GM12878 (cell line): ENCODE measurements at regions not wholly inside any gene's neighbourhood (a gene's known extent, or its start where the extent isn't known, plus 50 kb on each side); places are given as distances from the start of the nearest gene placed in this dataset.

Experiments
- ATAC-seq: fragments of 200-7000 bp; cut with Tn5 transposase; 3 replicates; pipeline ENCODE4 v1.9.1; 2020; ENCODE audit warnings: mild to moderate bottlenecking, moderate library complexity
- BruUV-seq: library from RNA; stranded (reverse); fragments of 400-500 nt; replicated peaks from 2 replicates; lab custom pipeline; 2021; lab: Mats Ljungman, UMichigan
- CTCF ChIA-PET: fragments of 300-600 bp; sonication (Branson Sonifier 250); formaldehyde crosslinking; extraction: SDS; loops from one replicate; lab custom pipeline; 2021; ENCODE audit warnings: inconsistent platforms; lab: Yijun Ruan, JAX
- POLR2A ChIA-PET: fragments of 350-600 bp; formaldehyde crosslinking; extraction: SDS; loops from one replicate; lab custom pipeline; 2021; ENCODE audit warnings: inconsistent platforms; lab: Charles Lee
- RAD21 ChIA-PET: fragments of 300-600 bp; sonication (Branson Sonifier 250); formaldehyde crosslinking; loops from one replicate; lab custom pipeline; 2023; ENCODE audit warnings: antibody characterized with exemption; ENCODE audit not compliant: unreplicated experiment; lab: Charles Lee
- SMC1A ChIA-PET: fragments of 300-600 bp; sonication (Branson Sonifier 250); formaldehyde crosslinking; loops from one replicate; lab custom pipeline; 2023; ENCODE audit not compliant: unreplicated experiment, uncharacterized antibody; lab: Charles Lee
- DNase-seq: peaks from one replicate; pipeline ENCODE4 v3.0.0-alpha.2; 2011; ENCODE audit warnings: low read depth, low spot score
- FAIRE-seq: peaks from 3 replicates; lab custom pipeline; 2011; peaks lifted over from hg19 to GRCh38; lab: Jason Lieb, UNC
- H2AFZ ChIP-seq: 2 replicates; pipeline ENCODE4 v1.6.0; 2011; ENCODE audit warnings: low read depth, low read length, control low read depth; ENCODE audit not compliant: control insufficient read depth
- H3K27ac ChIP-seq: 2 replicates; pipeline ENCODE4 v1.5.1; 2011; ENCODE audit warnings: control low read depth; ENCODE audit not compliant: control insufficient read depth, insufficient read depth
- H3K27me3 ChIP-seq, 2 experiments: replicated peaks in 1 of 2; 2 replicates each; pipeline versions ENCODE4 v1.6.0 to v1.6.1; 2011; ENCODE audit warnings: low read length in 1 of 2; ENCODE audit not compliant: control insufficient read depth in 2 of 2, insufficient read depth in 2 of 2
- H3K36me3 ChIP-seq, 2 experiments: 2 replicates each; pipeline ENCODE4 v1.5.1; 2011; ENCODE audit warnings: low read length in 1 of 2; ENCODE audit not compliant: control insufficient read depth in 2 of 2, insufficient read depth in 2 of 2
- H3K4me1 ChIP-seq: 2 replicates; pipeline ENCODE4 v1.6.1; 2011; ENCODE audit warnings: mild to moderate bottlenecking, low read length, moderate library complexity, mixed read lengths; ENCODE audit not compliant: control insufficient read depth, insufficient read depth
- H3K4me2 ChIP-seq: 2 replicates; pipeline ENCODE4 v1.6.0; 2011; ENCODE audit warnings: control low read depth; ENCODE audit not compliant: control insufficient read depth, insufficient read depth
- H3K4me3 ChIP-seq: fragments of 200-600 bp; sonication (generic); 2 replicates; pipeline ENCODE4 v1.5.1; 2016
- H3K79me2 ChIP-seq: 2 replicates; pipeline ENCODE4 v1.6.0; 2011; ENCODE audit warnings: low read length; ENCODE audit not compliant: control insufficient read depth, insufficient read depth
- H3K9ac ChIP-seq: 2 replicates; pipeline ENCODE4 v1.8.0; 2011; ENCODE audit warnings: low read length, control low read depth, mixed read lengths; ENCODE audit not compliant: control insufficient read depth, insufficient read depth
- H3K9me3 ChIP-seq: replicated peaks from 3 replicates; pipeline ENCODE4 v1.5.1; 2011; ENCODE audit warnings: mild to moderate bottlenecking, low read length; ENCODE audit not compliant: control insufficient read depth, insufficient read depth
- H4K20me1 ChIP-seq: 2 replicates; pipeline ENCODE4 v1.6.0; 2011; ENCODE audit not compliant: control insufficient read depth, insufficient read depth
- ETV6 ChIP-seq, 2 experiments: fragments of 450-650 bp in 1 of 2; IDR thresholded peaks in 1 of 2; conservative IDR thresholded peaks in 1 of 2; 2 replicates each; pipeline ENCODE4 v1.6.1; 2014; ENCODE audit warnings: antibody characterized with exemption in 1 of 2, borderline replicate concordance in 1 of 2, low read depth in 1 of 2, mild to moderate bottlenecking in 1 of 2, moderate library complexity in 1 of 2
- MTA2 ChIP-seq: fragments of 450-650 bp; IDR thresholded peaks from 2 replicates; pipeline ENCODE4 v1.6.1; 2016; ENCODE audit warnings: low read depth, mild to moderate bottlenecking, moderate library complexity
- NFIC ChIP-seq: IDR thresholded peaks from 2 replicates; pipeline ENCODE4 v1.6.1; 2012; ENCODE audit warnings: low read depth, mild to moderate bottlenecking, inconsistent platforms, low read length, moderate library complexity
- NR2C2 ChIP-seq: IDR thresholded peaks from 2 replicates; pipeline ENCODE4 v1.6.1; 2011; ENCODE audit warnings: borderline replicate concordance, low read depth; ENCODE audit not compliant: control insufficient read depth, insufficient read length
- RAD51 ChIP-seq: fragments of 450-650 bp; IDR thresholded peaks from 2 replicates; pipeline ENCODE4 v1.6.1; 2016; ENCODE audit warnings: moderate library complexity, mild to moderate bottlenecking, inconsistent platforms
- SIX5 ChIP-seq: IDR thresholded peaks from 2 replicates; pipeline ENCODE4 v1.6.1; 2011; ENCODE audit warnings: mild to moderate bottlenecking, low read depth, low read length, moderate library complexity; ENCODE audit not compliant: severe bottlenecking
- SMAD1 ChIP-seq: fragments of 450-650 bp; IDR thresholded peaks from 2 replicates; pipeline ENCODE4 v1.6.1; 2018; ENCODE audit warnings: mild to moderate bottlenecking, low read depth; ENCODE audit not compliant: partially characterized antibody
- TAF1 ChIP-seq: IDR thresholded peaks from 2 replicates; pipeline ENCODE4 v1.6.1; 2011; ENCODE audit warnings: mild to moderate bottlenecking, low read depth, low read length, borderline replicate concordance
- ZNF274 ChIP-seq: IDR thresholded peaks from one replicate; pipeline ENCODE4 v1.8.0; 2011; ENCODE audit not compliant: insufficient read length, insufficient read depth
- ZSCAN29 ChIP-seq: fragments of 450-650 bp; IDR thresholded peaks from 2 replicates; pipeline ENCODE4 v1.6.1; 2017; ENCODE audit warnings: mild to moderate bottlenecking, moderate library complexity
- WGBS: methylation state at CpG from one replicate; pipeline ENCODE4 v1.1.6; 2016; ENCODE audit warnings: low lambda C conversion rate; ENCODE audit not compliant: insufficient replicate concordance, insufficient coverage; ENCODE audit errors: missing lambda C conversion rate; 5-methylcytosine and 5-hydroxymethylcytosine counted together
- in situ Hi-C: fragments of 300-500 bp; cut with MboI; formaldehyde crosslinking; loops from 9 replicates; pipeline ENCODE4 v1.14.3; 2018; ENCODE audit warnings: mixed read lengths
- intact Hi-C: fragments of 100-400 bp; cut with micrococcal nuclease; formaldehyde crosslinking; loops from one replicate; pipeline ENCODE4 v1.14.2; 2022; ENCODE audit not compliant: unreplicated experiment
- TF ChIP-seq, protein P1 (sequence below): fragments of 450-650 bp; IDR thresholded peaks from 2 replicates; pipeline ENCODE4 v1.6.1; 2016; ENCODE audit warnings: mild to moderate bottlenecking
- TF ChIP-seq, protein P2 (sequence below): fragments of 450-650 bp; IDR thresholded peaks from 2 replicates; pipeline ENCODE4 v1.6.1; 2016; ENCODE audit warnings: mild to moderate bottlenecking, moderate library complexity, borderline replicate concordance

DNA sequence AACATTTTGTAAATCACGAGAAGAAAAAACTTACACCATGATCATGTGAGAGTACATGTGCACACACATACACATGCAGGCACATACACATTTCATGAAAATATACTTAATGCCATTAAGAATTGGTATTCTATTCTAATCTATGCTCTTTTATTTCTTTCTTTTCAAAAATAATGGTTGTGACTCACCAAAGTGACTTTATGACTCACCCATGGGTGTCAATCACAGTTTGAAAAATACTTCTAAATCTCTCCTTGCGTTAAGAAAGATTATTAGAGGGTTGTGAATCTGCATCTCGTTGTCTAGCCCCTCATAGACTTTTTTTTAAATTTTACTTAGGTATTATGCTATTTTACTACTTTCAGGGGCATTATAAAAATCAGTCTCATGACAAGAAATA is 254.2 kb downstream of the TUSC7 start:
- H3K9me3 ChIP-seq, result no peaks in the 10 kb centered on the region
- no peak overlapping the region for H2AFZ ChIP-seq
- RAD21 ChIA-PET, result no interaction called here
- H3K36me3 ChIP-seq, result no peaks in the 10 kb centered on the region
- intact Hi-C loops, result no loop called here
- TF ChIP-seq NFIC (no peak), TAF1 (no peak), SMAD1 (no peak), ZNF274 (no peak), RAD51 (no peak), ZSCAN29 (no peak), MTA2 (no peak)
- TF ChIP-seq, protein P1, sequence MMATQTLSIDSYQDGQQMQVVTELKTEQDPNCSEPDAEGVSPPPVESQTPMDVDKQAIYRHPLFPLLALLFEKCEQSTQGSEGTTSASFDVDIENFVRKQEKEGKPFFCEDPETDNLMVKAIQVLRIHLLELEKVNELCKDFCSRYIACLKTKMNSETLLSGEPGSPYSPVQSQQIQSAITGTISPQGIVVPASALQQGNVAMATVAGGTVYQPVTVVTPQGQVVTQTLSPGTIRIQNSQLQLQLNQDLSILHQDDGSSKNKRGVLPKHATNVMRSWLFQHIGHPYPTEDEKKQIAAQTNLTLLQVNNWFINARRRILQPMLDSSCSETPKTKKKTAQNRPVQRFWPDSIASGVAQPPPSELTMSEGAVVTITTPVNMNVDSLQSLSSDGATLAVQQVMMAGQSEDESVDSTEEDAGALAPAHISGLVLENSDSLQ, result peak; percentile 66
- in situ Hi-C loops, result no loop called here
- no peak for FAIRE-seq
- DNase-seq, result no peak
- H3K4me2 ChIP-seq, result no peak overlapping the region
- CTCF ChIA-PET, result no interaction called here
- SMC1A ChIA-PET, result no interaction called here
- no peak overlapping the region for H3K27ac ChIP-seq
- no TSS peak for BruUV-seq
- no peak overlapping the region for H3K4me3 ChIP-seq
- no peaks in the 10 kb centered on the region for H3K4me1 ChIP-seq
- H3K79me2 ChIP-seq, result no peaks in the 10 kb centered on the region
- H4K20me1 ChIP-seq, result no peaks in the 10 kb centered on the region
- POLR2A ChIA-PET, result no interaction called here
- WGBS, result 32% methylated on average over 3 of the region's 3 CpGs
- no peaks in the 10 kb centered on the region for H3K27me3 ChIP-seq
- ATAC-seq, result no peak
- no peak overlapping the region for H3K9ac ChIP-seq

DNA sequence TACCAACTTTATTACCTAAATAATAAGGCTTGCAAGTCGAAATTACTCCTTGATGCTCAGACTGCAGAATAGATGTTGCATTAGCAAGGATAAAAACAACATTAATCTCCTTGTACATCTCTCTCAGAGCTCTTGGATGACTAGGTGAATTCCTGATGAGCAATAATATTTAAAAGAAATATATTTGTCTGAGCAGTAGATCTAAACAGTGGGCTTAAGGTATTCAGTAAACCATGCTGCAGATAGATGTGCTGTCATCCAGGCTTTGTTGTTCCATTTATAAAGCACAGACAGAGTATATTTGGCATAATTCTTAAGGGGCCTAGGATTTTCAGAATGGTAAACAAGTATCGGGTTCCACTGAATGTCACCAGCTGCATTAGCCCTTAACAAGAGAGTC is 257.1 kb downstream of the TUSC7 start:
- H3K4me1 ChIP-seq, result no peaks in the 10 kb centered on the region
- H3K79me2 ChIP-seq, result no peaks in the 10 kb centered on the region
- no peaks in the 10 kb centered on the region for H3K36me3 ChIP-seq
- no peaks in the 10 kb centered on the region for H3K27me3 ChIP-seq
- ATAC-seq (no peak), FAIRE-seq (no peak), DNase-seq (no peak)
- H4K20me1 ChIP-seq, result no peaks in the 10 kb centered on the region
- POLR2A ChIA-PET, result no interaction called here
- WGBS, result 29% methylated on average over 2 of the region's 2 CpGs
- no peak overlapping the region for H2AFZ ChIP-seq
- no peak overlapping the region for H3K27ac ChIP-seq
- RAD21 ChIA-PET, result no interaction called here
- H3K9ac ChIP-seq, result no peak overlapping the region
- no peaks in the 10 kb centered on the region for H3K9me3 ChIP-seq
- in situ Hi-C loops, result no loop called here
- SMC1A ChIA-PET, result no interaction called here
- CTCF ChIA-PET, result interaction anchor here (0.7 kb wide), 1 partner anchor 103 kb away, joined by 3 read pairs; no protein-coding TSS in a partner anchor
- no TSS peak for BruUV-seq
- H3K4me3 ChIP-seq, result no peak overlapping the region
- intact Hi-C loops, result no loop called here
- no peak overlapping the region for H3K4me2 ChIP-seq
- TF ChIP-seq ETV6 (conservative IDR thresholded peaks at IDR 0.05 in 1 of 2, IDR thresholded peaks at IDR 0.05 in 1 of 2; ENCODE audit: borderline replicate concordance in 1 of 2, low read depth in 1 of 2) (no peak), SIX5 (no peak), NR2C2 (no peak)
- TF ChIP-seq, protein P2, sequence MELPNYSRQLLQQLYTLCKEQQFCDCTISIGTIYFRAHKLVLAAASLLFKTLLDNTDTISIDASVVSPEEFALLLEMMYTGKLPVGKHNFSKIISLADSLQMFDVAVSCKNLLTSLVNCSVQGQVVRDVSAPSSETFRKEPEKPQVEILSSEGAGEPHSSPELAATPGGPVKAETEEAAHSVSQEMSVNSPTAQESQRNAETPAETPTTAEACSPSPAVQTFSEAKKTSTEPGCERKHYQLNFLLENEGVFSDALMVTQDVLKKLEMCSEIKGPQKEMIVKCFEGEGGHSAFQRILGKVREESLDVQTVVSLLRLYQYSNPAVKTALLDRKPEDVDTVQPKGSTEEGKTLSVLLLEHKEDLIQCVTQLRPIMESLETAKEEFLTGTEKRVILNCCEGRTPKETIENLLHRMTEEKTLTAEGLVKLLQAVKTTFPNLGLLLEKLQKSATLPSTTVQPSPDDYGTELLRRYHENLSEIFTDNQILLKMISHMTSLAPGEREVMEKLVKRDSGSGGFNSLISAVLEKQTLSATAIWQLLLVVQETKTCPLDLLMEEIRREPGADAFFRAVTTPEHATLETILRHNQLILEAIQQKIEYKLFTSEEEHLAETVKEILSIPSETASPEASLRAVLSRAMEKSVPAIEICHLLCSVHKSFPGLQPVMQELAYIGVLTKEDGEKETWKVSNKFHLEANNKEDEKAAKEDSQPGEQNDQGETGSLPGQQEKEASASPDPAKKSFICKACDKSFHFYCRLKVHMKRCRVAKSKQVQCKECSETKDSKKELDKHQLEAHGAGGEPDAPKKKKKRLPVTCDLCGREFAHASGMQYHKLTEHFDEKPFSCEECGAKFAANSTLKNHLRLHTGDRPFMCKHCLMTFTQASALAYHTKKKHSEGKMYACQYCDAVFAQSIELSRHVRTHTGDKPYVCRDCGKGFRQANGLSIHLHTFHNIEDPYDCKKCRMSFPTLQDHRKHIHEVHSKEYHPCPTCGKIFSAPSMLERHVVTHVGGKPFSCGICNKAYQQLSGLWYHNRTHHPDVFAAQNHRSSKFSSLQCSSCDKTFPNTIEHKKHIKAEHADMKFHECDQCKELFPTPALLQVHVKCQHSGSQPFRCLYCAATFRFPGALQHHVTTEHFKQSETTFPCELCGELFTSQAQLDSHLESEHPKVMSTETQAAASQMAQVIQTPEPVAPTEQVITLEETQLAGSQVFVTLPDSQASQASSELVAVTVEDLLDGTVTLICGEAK, result no peak
